ENCODE measurements at regions not wholly inside any gene's neighbourhood (a gene's known extent, or its start where the extent isn't known, plus 50 kb on each side); places are given as distances from the start of the nearest gene placed in this dataset.

GRCh38 chr9:96085491-96086143, 210.1 kb downstream of the ERCC6L2 start:
- TF ChIP-seq, protein P1, sequence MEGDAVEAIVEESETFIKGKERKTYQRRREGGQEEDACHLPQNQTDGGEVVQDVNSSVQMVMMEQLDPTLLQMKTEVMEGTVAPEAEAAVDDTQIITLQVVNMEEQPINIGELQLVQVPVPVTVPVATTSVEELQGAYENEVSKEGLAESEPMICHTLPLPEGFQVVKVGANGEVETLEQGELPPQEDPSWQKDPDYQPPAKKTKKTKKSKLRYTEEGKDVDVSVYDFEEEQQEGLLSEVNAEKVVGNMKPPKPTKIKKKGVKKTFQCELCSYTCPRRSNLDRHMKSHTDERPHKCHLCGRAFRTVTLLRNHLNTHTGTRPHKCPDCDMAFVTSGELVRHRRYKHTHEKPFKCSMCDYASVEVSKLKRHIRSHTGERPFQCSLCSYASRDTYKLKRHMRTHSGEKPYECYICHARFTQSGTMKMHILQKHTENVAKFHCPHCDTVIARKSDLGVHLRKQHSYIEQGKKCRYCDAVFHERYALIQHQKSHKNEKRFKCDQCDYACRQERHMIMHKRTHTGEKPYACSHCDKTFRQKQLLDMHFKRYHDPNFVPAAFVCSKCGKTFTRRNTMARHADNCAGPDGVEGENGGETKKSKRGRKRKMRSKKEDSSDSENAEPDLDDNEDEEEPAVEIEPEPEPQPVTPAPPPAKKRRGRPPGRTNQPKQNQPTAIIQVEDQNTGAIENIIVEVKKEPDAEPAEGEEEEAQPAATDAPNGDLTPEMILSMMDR (IDR thresholded peaks at IDR 0.05): no peak
- TF ChIP-seq POLR2A (IDR thresholded peaks at IDR 0.05): no peak
